CD14-positive monocyte (primary cell): ENCODE measurements at regions not wholly inside any gene's neighbourhood (a gene's known extent, or its start where the extent isn't known, plus 50 kb on each side); places are given as distances from the start of the nearest gene placed in this dataset.
"Not testable (repeated sequence)": the region's sequence is repeated elsewhere in the genome, so short reads cannot be mapped to it uniquely, and the experiment has no call there.

Source experiments
- DNase-seq, 3 donors: peaks; one replicate each; pipeline ENCODE4 v3.0.0-alpha.2; 2011 to 2022
- H2AFZ ChIP-seq: 2 replicates; pipeline ENCODE4 v1.6.0; 2012; ENCODE audit warnings: mild to moderate bottlenecking, low read depth, low read length, inconsistent platforms; ENCODE audit not compliant: insufficient read depth, poor library complexity, severe bottlenecking
- H3K27ac ChIP-seq, 2 donors: 1 replicate in 1 of 2; 2 replicates in 1 of 2; pipeline ENCODE4 v1.5.1; 2012 to 2013; ENCODE audit warnings: low read length in 2 of 2, control low read depth in 1 of 2, inconsistent platforms in 1 of 2, low read depth in 1 of 2, mild to moderate bottlenecking in 1 of 2
- H3K27me3 ChIP-seq, 2 donors: one replicate each; pipeline versions ENCODE4 v1.6.0 to v1.6.1; 2011 to 2013; ENCODE audit warnings: low read length in 2 of 2; ENCODE audit not compliant: control insufficient read depth in 2 of 2, insufficient read depth in 2 of 2
- H3K36me3 ChIP-seq, 2 donors: replicated peaks in 1 of 2; 1 replicate in 1 of 2; 2 replicates in 1 of 2; pipeline versions ENCODE4 v1.5.1 to v1.6.1; 2012 to 2013; ENCODE audit warnings: low read length in 2 of 2, control low read depth in 1 of 2, inconsistent platforms in 1 of 2, mild to moderate bottlenecking in 1 of 2; ENCODE audit not compliant: insufficient read depth in 2 of 2, control insufficient read depth in 1 of 2
- H3K4me1 ChIP-seq, 2 donors: 1 replicate in 1 of 2; 2 replicates in 1 of 2; pipeline versions ENCODE4 v1.5.1 to v1.6.1; 2012 to 2013; ENCODE audit warnings: low read length in 2 of 2, control low read depth in 1 of 2, inconsistent platforms in 1 of 2, mild to moderate bottlenecking in 1 of 2, moderate library complexity in 1 of 2; ENCODE audit not compliant: insufficient read depth in 2 of 2, control insufficient read depth in 1 of 2
- H3K4me2 ChIP-seq: replicated peaks from 2 replicates; pipeline ENCODE3; 2012; ENCODE audit warnings: low read length, moderate library complexity, mild to moderate bottlenecking; ENCODE audit not compliant: poor library complexity, severe bottlenecking; ENCODE audit errors: extremely low read depth
- H3K4me3 ChIP-seq, 3 experiments: fragments of 200-600 bp in 1 of 3; sonication (generic) in 1 of 3; replicated peaks in 1 of 3; 1 replicate in 2 of 3; 2 replicates in 1 of 3; pipeline ENCODE4 v1.5.1; 2011 to 2013; ENCODE audit warnings: low read length in 3 of 3, mild to moderate bottlenecking in 3 of 3, control low read depth in 2 of 3, low read depth in 2 of 3, inconsistent platforms in 1 of 3, moderate library complexity in 1 of 3
- H3K79me2 ChIP-seq: 2 replicates; pipeline ENCODE4 v1.6.0; 2012; ENCODE audit warnings: mild to moderate bottlenecking, control low read depth, inconsistent platforms, low read length, moderate library complexity; ENCODE audit not compliant: insufficient read depth
- H3K9ac ChIP-seq: 2 replicates; pipeline ENCODE4 v1.6.0; 2017; ENCODE audit warnings: low read length, mild to moderate bottlenecking; ENCODE audit not compliant: insufficient read depth, poor library complexity, severe bottlenecking
- H3K9me3 ChIP-seq, 2 donors: replicated peaks in 1 of 2; 1 replicate in 1 of 2; 2 replicates in 1 of 2; pipeline versions ENCODE4 v1.5.1 to v1.6.1; 2012 to 2013; ENCODE audit warnings: low read length in 2 of 2, control low read depth in 1 of 2; ENCODE audit not compliant: control insufficient read depth in 1 of 2, insufficient read depth in 1 of 2
- H4K20me1 ChIP-seq: 2 replicates; pipeline ENCODE4 v1.6.0; 2012; ENCODE audit warnings: mild to moderate bottlenecking, low read length, control low read depth, moderate library complexity; ENCODE audit not compliant: insufficient read depth
- H3K27ac Mint-ChIP-seq, 7 donors: one replicate each; pipeline ENCODE4 v1.8.0; 2020; ENCODE audit warnings: mild to moderate bottlenecking in 7 of 7, mixed read lengths in 7 of 7, moderate library complexity in 6 of 7, inconsistent platforms in 2 of 7
- H3K27me3 Mint-ChIP-seq, 3 donors: one replicate each; pipeline ENCODE4 v1.8.0; 2021 to 2022; ENCODE audit warnings: low read depth in 3 of 3, mild to moderate bottlenecking in 3 of 3, mixed read lengths in 3 of 3, moderate library complexity in 3 of 3, inconsistent platforms in 1 of 3
- H3K36me3 Mint-ChIP-seq, 2 donors: one replicate each; pipeline ENCODE4 v1.8.0; 2020; ENCODE audit warnings: mixed read lengths in 2 of 2, inconsistent platforms in 1 of 2, mild to moderate bottlenecking in 1 of 2
- H3K4me1 Mint-ChIP-seq: one replicate; pipeline ENCODE4 v1.8.0; 2020; ENCODE audit warnings: mild to moderate bottlenecking, mixed read lengths
- H3K4me3 Mint-ChIP-seq, 2 donors: one replicate each; pipeline ENCODE4 v1.8.0; 2020; ENCODE audit warnings: mild to moderate bottlenecking in 2 of 2, mixed read lengths in 2 of 2, moderate library complexity in 1 of 2
- H3K9me3 Mint-ChIP-seq, 7 donors: one replicate each; pipeline ENCODE4 v1.8.0; 2020 to 2022; ENCODE audit warnings: mixed read lengths in 7 of 7, mild to moderate bottlenecking in 6 of 7, moderate library complexity in 6 of 7, inconsistent platforms in 2 of 7
- WGBS: methylation state at CpG from one replicate; pipeline ENCODE4 v1.1.5; 2013; ENCODE audit warnings: missing lambda C conversion rate; ENCODE audit not compliant: insufficient coverage; 5-methylcytosine and 5-hydroxymethylcytosine counted together
- intact Hi-C, 2 donors: fragments of 100-400 bp; cut with micrococcal nuclease; formaldehyde crosslinking; loops; one replicate each; pipeline versions ENCODE4 v1.15.0 to v1.15.1; 2023
- TF ChIP-seq, protein P1 (sequence below): fragments of 200-600 bp; IDR thresholded peaks from one replicate; pipeline ENCODE4 v1.8.0; 2022; ENCODE audit warnings: antibody characterized with exemption, mild to moderate bottlenecking

DNA sequence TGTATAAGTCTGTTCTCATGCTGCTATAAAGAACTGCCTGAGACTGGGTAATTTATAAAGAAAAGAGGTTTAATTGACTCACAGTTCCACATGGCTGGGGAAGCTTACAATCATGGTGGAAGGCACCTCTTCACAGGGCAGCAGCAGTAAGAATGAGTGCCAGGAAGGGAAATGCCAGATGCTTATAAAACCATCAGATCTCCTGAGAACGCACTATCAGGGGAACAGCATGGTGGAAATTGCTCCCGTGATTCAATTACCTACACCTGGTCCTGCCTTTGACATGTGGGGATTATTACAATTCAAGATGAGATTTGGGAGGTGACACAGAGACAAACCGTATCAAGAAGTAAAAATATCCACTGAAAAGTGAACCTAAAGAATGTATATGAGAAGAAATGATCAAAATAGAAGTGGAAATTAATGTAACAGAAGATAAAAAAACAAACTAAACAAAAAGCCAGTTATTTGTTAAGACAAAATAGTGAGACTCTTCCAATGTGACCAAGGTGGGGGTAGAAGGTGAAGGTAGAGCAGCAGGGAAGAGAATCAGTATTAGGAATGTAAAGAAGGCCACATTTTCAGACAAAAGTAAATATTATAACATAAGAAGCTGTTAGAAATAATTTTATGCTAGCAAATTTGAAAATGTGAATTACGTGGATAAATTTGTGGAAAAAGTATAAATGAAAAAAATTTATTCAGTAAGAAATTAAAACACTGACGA, 372.9 kb downstream of the NKX6-1 start:
- H3K9me3 ChIP-seq: no peaks in the 10 kb centered on the region
- H3K36me3 Mint-ChIP-seq: no peaks in the 10 kb centered on the region
- intact Hi-C loops: no loop called here
- H3K4me1 ChIP-seq: no peaks in the 10 kb centered on the region
- no peak overlapping the region for H3K9ac ChIP-seq
- no peaks in the 10 kb centered on the region for H3K27me3 ChIP-seq
- no peaks in the 10 kb centered on the region for H3K79me2 ChIP-seq
- peaks cover 0 to 2% (median 0%) of the 10 kb centered on the region in 3 donors for H3K27me3 Mint-ChIP-seq
- no peaks in the 10 kb centered on the region for H4K20me1 ChIP-seq
- no peak overlapping the region for H3K4me3 ChIP-seq
- H3K4me3 Mint-ChIP-seq: no peak overlapping the region
- H3K4me2 ChIP-seq: no peak overlapping the region
- WGBS: 80% methylated on average over 1 of the region's 5 CpGs
- no peaks in the 10 kb centered on the region for H3K36me3 ChIP-seq
- peaks cover 2 to 18% (median 6%) of the 10 kb centered on the region in 7 donors for H3K9me3 Mint-ChIP-seq
- no peak for DNase-seq
- H3K27ac Mint-ChIP-seq: no peak overlapping the region
- no peaks in the 10 kb centered on the region for H3K4me1 Mint-ChIP-seq
- no peak overlapping the region for H3K27ac ChIP-seq
- no peak overlapping the region for H2AFZ ChIP-seq
- TF ChIP-seq, protein P1, sequence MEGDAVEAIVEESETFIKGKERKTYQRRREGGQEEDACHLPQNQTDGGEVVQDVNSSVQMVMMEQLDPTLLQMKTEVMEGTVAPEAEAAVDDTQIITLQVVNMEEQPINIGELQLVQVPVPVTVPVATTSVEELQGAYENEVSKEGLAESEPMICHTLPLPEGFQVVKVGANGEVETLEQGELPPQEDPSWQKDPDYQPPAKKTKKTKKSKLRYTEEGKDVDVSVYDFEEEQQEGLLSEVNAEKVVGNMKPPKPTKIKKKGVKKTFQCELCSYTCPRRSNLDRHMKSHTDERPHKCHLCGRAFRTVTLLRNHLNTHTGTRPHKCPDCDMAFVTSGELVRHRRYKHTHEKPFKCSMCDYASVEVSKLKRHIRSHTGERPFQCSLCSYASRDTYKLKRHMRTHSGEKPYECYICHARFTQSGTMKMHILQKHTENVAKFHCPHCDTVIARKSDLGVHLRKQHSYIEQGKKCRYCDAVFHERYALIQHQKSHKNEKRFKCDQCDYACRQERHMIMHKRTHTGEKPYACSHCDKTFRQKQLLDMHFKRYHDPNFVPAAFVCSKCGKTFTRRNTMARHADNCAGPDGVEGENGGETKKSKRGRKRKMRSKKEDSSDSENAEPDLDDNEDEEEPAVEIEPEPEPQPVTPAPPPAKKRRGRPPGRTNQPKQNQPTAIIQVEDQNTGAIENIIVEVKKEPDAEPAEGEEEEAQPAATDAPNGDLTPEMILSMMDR: no peak

- no peak for DNase-seq
- WGBS: no CpG with 5 or more reads among the region's 1 CpG
- Mint-ChIP-seq H3K4me1 (no peaks in the 10 kb centered on the region), H3K4me3 (no peak overlapping the region), H3K27ac (no peak overlapping the region), H3K36me3 (no peaks in the 10 kb centered on the region), H3K27me3 (peaks cover 0 to 2% (median 2%) of the 10 kb centered on the region in 3 donors), H3K9me3 (peaks cover 0 to 13% (median 4%) of the 10 kb centered on the region in 7 donors)
- Histone ChIP-seq H2AFZ (no peak overlapping the region), H3K4me2 (no peak overlapping the region), H3K9ac (no peak overlapping the region), H4K20me1 (no peaks in the 10 kb centered on the region), H3K9me3 (no peaks in the 10 kb centered on the region), H3K27me3 (no peaks in the 10 kb centered on the region), H3K79me2 (no peaks in the 10 kb centered on the region), H3K4me3 (no peak overlapping the region), H3K27ac (no peak overlapping the region), H3K36me3 (no peaks in the 10 kb centered on the region), H3K4me1 (no peaks in the 10 kb centered on the region)
- intact Hi-C loops: no loop called here
- TF ChIP-seq, protein P1: no peak
Measured at GRCh38 chr4:84110040-84110439, 389.1 kb downstream of the NKX6-1 start.

- H3K27ac ChIP-seq, H3K9me3 ChIP-seq, H4K20me1 ChIP-seq, H3K36me3 ChIP-seq, H3K9ac ChIP-seq, H3K4me2 ChIP-seq, H3K27me3 ChIP-seq, DNase-seq, H3K4me1 ChIP-seq, H2AFZ ChIP-seq, H3K9me3 Mint-ChIP-seq, H3K36me3 Mint-ChIP-seq, H3K27ac Mint-ChIP-seq, H3K4me3 ChIP-seq, H3K27me3 Mint-ChIP-seq, H3K4me3 Mint-ChIP-seq, H3K4me1 Mint-ChIP-seq, H3K79me2 ChIP-seq, intact Hi-C loops: not testable (repeated sequence)
- 88% methylated on average over 6 of the region's 9 CpGs for WGBS
Measured at GRCh38 chr4:84101653-84102625, 397.2 kb downstream of the NKX6-1 start.
